GM18520 (cell line): ENCODE measurements at regions not wholly inside any gene's neighbourhood (a gene's known extent, or its start where the extent isn't known, plus 50 kb on each side); places are given as distances from the start of the nearest gene placed in this dataset.

Experiments used
- ATAC-seq: cut with Tn5 transposase; IDR thresholded peaks from one replicate; pipeline ENCODE4 v1.9.1; 2021; ENCODE audit not compliant: unreplicated experiment

DNA sequence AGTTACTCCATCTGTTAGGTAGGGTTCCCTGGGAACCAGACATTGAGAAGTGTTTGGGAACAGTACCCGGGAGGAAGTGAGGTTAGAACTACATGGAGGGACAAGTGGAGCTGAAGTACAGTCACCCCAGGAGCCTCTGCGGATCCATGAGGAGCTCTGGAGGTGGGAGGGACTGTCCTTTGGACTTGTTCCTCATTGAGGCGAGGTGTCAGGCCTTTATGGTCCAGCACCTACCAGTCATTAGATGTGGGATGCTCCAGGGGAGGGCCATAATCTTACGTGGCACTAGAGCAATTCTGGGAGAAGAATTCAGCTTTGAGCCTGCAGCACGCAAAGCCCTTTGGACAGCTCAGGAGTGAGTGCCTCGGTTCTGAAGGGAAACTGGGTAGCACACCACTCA is 142.8 kb downstream of the DACT1 start:
- ATAC-seq, result no peak

DNA sequence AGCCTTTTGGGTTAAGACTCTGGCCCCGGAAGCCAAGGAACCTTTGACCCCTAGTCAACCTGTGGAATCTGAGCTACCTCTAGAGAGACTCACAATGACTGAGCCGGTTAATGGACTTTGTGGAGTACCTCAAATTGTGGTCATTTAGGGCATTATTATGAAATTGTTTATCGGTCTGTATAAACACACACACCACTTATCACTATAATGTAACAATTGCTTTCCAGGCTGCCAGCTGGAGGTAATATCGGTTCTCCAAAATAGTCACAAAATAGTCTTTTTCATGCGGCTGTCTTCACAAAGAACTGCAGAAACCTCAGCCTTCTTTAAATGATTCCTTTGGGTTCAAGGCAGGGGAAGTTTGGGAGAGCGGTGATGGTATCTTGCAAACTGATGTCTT is 144.2 kb downstream of the DACT1 start:
- ATAC-seq, result no peak

DNA sequence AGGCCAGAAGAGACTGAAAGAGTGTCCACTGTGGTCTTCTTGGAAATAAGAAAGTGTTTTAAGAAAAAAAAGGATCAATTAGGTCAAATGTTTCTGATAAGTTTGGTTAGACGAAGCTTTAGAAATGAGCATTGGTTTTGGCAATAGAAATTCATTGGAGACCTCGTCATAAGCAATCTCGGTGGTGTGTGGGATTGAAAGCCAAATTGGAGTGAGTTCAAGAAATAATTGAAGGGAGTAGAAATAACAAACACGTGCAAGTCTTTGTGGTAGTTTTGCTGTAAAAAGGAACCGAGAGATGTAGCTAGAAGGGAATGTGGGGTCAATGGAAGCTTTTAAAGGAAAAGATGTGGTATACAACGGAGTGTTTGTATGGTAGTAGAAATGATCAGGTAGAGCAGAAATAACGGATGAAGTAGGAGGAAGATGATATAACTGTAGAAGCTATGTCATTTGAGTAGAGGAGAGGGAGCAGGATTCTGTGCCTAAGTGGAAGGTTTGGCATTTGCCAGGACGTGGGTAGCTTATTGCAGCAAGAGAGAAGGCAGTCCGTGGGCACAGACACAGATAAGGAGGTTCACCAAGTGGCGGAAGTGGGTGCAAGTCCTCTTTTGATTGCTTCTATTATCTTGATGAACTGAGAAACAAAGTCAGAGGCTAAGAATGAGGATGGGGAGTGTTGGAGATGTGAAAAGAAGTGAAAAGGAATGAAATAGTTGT is 146.2 kb downstream of the DACT1 start:
- ATAC-seq, result no peak

DNA sequence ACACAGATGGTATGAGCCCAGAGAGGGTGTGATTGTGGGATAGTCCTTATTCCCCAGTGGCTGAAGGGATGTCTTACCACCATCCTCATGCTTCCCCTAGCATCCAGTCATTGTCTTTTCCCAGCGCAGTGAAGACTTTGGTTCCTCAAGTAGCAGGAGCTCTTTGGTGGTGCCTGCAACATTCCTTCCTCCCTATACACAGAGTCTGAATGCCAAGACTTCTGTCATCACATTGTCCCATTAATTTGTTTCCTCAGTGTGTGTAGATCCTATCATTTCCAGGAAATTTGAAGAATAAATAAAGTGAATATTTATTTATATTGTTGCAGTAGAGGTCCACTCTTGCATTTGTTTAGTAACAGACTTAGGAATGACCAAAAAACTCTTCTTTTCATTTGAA is 147.2 kb downstream of the DACT1 start:
- no peak for ATAC-seq

DNA sequence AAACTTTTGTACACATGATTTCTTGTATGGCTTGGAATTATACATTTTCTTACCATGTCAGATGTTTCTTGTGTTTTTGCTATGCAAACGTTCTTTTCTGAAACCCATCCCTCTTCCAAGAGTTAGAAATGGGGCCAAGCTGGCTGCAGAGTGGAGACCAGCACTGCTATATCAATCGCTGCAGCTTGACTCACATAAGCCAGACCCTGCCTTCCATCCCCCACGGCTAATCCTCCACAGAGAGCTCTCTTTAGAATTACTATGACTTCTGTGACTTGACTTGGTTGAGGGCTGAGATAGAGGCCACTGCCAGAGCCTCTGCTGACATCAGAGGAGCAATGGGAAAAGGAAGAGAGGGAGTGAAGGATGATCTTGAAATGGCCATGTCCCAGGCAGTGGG is 147.9 kb downstream of the DACT1 start:
- no peak for ATAC-seq

DNA sequence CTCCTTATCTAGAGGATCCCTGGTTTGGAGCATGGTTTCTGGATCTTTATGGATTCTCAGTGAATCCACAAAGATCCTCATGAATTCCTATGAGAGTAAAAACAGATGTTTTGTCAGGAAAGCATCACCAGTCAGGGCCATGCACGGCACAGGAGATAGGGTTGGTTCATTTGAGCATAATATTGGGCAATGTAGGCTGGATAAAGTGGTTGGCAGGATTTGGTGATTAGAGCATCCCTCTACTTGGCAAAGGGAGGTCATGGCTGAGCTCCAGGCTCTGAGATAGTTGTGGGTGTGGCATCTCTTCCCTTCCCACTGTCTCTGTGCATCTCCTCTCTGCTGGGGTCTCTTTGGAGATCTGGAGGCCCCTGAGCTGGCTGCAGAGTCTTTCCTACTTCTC is 149.8 kb downstream of the DACT1 start:
- no peak for ATAC-seq

DNA sequence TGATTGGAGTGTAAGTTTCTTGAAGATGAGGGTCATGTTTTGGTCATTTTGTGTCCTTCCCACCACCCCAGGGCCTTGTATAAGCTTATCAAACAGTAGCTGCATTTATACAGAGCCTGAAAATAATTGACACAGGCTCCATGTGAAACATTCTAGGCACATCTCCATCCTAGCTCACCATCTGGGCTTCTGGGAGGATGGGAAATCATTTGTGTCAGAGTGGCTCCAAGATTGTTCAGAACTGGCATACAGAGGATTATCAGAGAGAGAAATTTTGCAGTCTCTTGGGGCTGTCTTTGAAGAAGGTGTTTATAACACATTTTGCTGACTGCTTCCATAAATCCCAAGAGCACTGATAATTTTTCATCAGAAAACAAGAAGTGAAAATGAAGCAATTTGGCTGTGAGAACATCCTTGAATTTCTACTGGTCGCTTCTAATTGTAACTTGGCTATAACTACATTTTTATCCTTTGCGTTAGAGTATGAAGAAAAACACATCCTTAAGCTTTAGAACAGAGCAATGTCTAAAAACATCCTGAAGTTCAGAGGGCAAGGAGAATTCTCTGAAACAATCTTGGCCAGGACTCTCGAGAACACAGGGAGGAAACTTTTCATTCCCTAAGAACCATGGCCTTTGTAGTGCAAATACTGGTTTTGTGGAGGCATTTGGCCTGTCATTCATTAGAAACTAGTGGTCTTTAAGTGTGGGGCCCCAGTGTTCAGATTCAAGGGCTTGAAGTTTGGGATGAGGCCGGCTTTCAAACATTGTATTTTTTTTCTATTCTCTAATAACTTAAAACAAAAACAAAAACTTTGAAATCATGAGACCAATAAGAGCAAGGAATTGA is 151.1 kb downstream of the DACT1 start:
- ATAC-seq, result no peak

DNA sequence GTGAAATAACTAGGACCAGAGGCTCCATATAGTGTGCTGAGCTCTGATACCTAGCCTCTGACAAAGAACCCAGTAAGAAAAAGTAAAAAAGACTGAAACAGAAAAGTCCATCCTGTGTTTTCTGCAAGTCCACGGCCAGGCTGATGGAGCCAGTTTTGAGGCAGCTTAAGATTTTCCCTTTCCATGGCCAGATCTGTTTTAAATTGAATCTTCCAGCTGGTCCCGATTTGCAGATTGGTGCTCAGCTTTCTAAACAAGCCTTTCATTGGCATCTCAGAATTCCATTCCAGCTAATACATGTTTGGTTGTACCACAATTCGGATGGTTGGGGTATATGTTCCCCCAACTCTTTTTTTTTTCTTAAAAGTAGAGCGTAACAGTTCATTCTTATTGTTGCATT is 152.0 kb downstream of the DACT1 start:
- ATAC-seq, result no peak

DNA sequence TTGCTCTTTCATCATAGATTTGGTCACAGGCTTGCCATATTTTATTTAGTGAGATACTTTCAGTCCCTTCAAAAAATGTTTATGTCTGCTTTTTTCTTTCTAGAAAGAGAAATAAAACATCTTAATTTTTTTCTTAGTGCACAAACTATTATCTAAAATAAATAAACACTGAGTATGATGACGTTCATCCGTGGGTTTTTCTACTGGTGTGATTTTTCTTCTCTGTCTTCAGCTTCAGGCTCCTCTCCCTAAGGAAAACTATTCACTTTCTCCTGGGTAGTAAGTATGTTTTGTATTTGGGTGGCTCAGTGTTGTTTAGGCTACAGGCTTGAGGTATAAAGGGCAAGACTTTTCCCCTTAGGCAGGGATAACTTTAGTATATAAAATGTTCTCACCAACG is 154.7 kb downstream of the DACT1 start:
- no peak for ATAC-seq

DNA sequence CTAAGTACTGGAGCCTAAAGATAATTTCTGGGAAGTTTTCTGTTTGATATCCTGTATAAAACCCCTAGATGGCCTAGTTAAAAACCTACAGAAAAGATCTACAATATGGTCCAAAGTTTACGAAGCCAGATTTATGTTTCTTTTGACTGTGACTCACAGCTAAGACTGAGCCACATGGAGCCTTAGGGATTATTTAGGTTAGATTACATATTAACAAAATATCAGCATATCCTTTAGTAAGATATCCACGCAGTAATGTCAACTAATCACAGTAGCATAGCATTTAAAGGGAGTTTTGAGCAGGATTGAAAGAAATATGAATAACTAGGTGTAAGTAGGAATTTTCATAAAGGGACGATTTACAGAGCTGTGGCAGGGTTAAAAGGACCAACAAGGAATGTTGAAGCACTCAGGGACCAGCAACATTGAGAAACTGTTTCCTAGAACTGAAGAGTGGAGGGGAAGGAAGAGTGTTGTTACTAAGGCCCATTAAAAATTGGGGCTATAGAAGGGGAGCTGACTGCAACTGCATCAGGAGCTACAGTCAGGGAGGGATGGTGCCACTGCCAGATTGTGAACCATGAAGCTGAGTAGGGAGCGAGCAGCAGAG is 155.5 kb downstream of the DACT1 start:
- no peak for ATAC-seq

DNA sequence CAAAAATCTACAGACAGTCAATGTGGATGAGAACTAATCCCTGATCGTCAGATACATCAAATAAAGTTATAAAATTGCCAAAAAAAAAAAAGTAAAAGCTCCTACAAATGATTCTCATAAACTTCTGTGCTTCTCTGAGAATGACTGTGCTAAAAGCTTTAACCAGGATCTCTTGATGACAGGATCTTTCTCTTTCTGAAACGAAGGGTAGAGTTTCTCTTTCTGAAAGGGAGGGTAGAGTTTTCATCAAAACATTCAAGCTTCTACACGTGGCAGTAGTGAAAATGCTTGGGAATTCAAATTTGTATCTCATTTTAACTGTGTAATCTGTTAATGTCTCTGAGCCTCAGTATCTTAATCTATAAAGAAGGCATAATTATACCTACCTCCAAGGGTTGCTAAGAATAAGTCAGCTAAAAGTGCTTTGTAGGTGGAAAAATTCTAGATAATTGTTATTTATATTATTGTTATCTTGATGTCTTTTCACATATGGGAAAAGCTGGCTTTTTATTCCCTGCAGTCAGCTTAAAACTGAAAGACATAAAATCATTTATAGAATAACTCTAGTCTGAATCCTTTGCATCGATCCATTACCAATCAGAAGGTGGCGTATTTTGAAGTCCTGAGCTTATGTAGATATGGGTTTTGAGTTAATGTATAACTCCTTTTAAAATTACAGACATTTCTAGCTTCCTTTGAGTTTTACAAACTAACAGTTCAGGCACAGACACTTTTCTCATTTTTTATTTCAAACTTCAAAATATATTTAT is 157.4 kb downstream of the DACT1 start:
- no peak for ATAC-seq

DNA sequence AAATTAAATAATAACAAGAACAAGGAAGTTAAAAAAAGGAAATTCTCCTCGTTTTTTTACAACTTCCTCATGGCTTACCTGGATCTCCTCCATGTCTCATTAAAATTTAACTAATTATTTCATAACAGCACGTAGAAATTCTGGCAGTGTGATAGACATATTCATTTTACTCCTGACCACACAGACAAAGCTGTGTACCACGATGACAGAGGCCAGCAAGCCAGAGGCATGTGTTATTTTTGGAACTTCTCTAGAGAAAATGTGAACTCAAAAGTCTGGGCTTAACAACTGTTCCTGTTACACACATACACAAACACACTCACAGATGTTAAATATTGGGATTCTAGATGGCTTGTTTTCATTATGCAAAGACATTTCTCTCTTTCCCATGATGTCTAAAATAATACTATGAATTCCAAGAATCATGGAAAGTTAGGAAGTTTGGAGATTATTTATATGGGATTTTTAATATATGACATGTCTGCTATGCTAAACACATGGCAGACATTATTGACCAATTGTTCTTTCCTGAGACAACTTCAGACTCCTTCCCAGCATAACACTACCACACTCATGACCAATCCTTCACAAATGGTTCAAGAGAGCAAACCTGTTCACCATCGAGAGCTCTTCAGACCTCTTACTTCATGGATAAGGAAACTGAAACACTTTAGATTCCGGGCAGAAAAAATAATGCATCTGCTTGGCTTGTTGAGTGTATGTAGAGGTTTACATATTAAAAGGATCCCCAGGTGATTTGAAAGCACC is 158.7 kb downstream of the DACT1 start:
- no peak for ATAC-seq

DNA sequence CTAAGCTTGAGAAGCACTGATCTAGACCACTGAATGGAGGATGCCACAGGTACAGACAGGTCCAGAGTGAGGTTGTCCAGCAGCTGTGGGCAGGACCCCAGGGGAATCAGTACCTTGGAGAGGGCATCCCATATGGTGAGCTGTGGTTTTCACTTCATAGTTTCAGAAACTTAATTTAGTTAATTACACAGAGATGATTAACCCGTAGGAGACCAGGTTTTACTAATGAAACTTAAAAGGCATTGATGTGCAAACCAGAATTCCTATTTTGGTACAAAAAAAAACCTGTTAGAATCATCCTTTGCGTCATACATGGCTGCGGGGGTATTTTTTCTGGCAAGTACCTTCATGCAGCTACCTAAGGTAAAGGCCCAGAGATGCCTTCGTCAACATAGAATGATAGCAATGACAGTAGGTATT is 159.3 kb downstream of the DACT1 start:
- peak; percentile 69 for ATAC-seq

DNA sequence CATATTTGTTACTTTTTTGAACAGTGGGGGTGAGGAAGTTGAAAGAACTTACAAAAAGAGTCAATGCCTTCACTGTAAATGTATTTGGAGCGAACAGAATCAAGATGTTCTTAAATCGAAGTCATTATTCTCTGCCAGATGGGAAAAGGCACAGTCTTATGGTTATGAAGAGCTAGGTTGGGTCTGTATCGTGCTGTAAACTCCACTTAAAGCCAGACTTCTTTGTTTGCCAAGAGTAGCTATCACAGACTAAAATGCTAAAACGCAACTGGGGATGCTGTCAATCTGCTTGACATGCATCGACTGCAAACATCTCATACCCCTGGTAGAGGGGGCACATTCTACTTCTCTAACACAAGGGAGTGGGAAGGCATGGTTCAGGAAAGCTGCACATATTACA is 160.4 kb downstream of the DACT1 start:
- ATAC-seq, result no peak

DNA sequence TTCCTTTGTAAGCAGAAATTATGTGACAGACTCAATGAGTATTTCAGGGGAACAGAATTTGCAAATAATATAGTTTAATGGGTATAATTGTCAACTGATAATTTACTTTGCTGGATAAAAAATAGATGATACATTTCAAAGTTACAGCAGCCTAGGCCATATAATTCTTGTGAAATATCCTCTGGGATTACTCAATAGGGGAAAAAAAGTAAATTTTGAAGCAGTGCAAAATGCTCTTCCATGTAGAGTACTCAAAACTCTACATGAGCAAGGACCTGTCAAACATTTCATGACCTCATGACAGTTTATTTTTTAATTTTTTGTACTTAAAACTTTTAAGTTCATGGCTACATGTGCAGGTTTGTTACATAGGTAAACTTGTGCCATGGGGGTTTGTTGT is 163.3 kb downstream of the DACT1 start:
- no peak for ATAC-seq

DNA sequence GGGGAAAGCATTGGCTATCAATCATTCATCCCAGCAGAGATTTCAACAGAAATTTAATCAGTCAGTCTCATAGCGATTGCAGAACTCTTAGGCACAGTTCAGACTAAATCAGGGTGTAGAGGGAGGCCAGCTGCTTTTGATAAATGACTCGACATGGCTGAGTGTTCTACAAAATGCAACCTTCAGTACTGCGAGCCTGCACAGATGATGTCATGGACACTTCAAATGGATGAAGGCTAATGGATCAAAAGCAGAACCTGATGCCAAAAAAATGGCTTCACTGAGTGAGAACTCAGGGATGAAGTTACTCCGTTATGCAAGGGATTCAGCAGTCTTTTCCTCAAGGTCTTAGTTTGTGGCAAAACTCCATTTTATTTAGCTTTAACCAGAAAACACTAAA is 167.3 kb downstream of the DACT1 start:
- ATAC-seq, result no peak

DNA sequence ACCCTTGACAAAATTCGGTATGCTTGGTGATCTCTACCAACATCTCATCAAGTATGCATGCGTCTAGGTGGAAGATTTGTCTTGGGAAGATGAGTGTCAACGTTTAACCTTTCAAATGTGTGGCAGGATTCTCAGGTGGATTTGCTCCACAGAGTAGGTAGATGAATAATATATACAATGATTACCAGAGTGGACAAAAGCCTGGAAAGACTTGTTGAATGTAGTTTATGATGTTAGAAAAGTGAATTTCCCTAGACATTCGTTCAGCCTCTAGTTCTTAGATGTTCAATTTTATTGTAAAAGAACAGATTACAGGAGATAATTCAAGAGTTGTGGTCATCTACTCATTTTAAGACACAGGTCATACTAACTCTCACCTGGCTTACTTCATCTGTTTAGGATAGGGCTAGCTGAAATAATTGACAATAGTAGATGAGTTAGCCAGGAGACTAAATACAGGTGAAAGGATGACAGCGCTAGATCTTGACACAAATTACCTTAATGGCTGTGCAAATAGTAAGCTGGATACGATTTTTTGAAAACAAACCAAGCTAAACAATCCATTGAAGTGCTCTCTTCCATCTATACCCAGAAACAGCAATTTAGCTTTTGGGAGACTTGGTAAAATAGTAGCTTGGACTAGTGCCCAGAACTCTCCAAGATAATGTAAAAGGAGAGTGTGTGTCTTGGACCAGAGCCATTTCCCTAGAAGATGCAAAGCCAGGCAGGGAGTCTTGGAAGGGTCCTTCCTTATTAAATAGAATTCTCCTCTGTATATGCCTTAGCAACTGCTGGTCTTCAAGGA is 168.0 kb downstream of the DACT1 start:
- ATAC-seq, result no peak

DNA sequence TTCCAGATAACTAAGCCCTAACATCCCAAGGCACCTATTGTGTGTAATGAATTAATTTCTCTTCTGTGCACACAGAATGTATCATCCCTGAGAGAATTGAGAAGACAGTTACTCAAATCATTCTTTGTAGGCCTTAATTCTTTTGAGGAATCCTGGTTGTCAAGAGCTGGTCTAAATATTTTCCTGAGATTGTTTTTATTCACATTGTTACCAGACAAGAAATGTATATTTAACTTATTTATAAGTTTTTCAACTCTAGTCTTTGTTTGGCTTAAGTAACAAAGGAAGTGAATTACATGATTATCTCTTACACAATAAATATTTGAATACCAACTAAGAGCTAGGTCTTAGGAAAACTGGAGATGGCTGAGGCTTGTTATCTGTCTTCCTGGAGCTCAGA is 169.4 kb downstream of the DACT1 start:
- ATAC-seq, result no peak

DNA sequence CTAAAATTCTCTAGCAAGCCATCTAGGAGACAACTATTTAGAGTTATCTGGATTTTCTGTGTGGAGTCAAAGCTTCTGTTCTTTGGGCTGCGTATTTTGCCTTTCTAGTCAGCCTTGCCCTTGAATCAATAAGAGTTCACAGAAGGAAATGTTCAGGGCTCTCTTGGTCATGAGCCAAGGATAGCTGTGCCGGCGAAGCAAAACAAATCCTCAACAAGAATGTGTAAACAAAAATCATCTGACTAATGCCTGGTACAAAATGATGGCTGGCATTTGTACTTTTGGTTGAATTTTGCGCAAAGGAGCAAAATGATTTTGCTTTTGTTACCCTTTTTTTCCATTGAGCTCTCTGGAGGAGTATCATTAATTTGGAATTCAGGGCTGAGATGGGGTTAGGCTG is 171.1 kb downstream of the DACT1 start:
- ATAC-seq, result no peak

DNA sequence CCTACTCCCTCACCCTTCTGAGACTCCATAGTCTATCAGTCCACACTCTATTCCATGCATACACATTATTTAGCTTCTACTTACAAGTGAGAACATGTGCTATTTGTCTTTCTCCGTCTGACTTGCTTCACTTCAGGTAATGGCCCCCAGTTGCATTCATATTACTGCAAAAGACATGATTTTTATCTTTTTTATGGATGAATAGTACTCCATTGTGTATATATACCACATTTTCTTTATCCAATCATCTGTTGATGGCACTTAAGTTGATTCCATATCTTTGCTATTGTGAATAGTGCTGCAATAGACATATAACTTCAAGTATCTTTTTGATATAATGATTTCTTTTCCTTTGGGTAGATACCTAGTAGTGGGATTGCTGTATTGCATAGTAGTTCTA is 171.8 kb downstream of the DACT1 start:
- ATAC-seq, result no peak
